Kidney epithelial cell (primary cell): ENCODE measurements at regions not wholly inside any gene's neighbourhood (a gene's known extent, or its start where the extent isn't known, plus 50 kb on each side); places are given as distances from the start of the nearest gene placed in this dataset.

Experiments
- DNase-seq: peaks from one replicate; pipeline ENCODE4 v3.0.0-alpha.2; 2010; ENCODE audit warnings: low read depth
- H3K27me3 ChIP-seq: 2 replicates; pipeline ENCODE4 v1.6.0; 2011; ENCODE audit warnings: low read length; ENCODE audit not compliant: control insufficient read depth, insufficient read depth
- H3K36me3 ChIP-seq: 2 replicates; pipeline ENCODE4 v1.5.1; 2011; ENCODE audit warnings: low read length; ENCODE audit not compliant: control insufficient read depth, insufficient read depth
- H3K4me3 ChIP-seq: 2 replicates; pipeline ENCODE4 v1.5.1; 2011; ENCODE audit warnings: low read depth, mild to moderate bottlenecking, control low read depth, low read length
- CTCF ChIP-seq: IDR thresholded peaks from 2 replicates; pipeline ENCODE4 v1.5.1; 2011; ENCODE audit warnings: mild to moderate bottlenecking, moderate library complexity, low read length, control low read depth, inconsistent platforms; ENCODE audit not compliant: insufficient read depth, poor library complexity, severe bottlenecking

GRCh38 chr10:61184429-61184828 is 240.4 kb upstream of the RHOBTB1 start:
- Histone ChIP-seq H3K4me3 (no peak overlapping the region), H3K36me3 (no peaks in the 10 kb centered on the region), H3K27me3 (no peaks in the 10 kb centered on the region)
- no peak for DNase-seq
- TF ChIP-seq CTCF, result no peak

DNA sequence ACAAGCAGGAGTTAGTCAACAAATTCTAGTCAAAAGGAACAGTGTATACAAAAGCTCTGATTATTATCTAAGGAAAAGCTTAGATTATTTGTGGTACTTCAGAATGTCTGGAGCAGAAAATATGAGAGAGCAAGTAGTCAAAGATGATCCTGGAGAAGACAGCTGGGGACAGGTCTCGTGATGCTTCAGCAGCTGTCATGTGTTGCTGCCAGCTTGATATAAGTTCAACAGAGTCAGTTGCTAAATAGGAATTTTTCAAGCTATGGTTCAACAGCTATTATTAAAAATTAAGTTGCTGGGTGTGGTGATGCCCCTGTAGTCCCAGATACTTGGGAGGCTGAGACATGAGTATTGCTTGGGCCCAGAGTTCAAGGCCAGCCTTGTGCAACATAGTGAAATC is 240.0 kb upstream of the RHOBTB1 start:
- no peak for DNase-seq
- Histone ChIP-seq H3K4me3 (no peak overlapping the region), H3K27me3 (no peaks in the 10 kb centered on the region), H3K36me3 (no peaks in the 10 kb centered on the region)
- TF ChIP-seq CTCF, result no peak

DNA sequence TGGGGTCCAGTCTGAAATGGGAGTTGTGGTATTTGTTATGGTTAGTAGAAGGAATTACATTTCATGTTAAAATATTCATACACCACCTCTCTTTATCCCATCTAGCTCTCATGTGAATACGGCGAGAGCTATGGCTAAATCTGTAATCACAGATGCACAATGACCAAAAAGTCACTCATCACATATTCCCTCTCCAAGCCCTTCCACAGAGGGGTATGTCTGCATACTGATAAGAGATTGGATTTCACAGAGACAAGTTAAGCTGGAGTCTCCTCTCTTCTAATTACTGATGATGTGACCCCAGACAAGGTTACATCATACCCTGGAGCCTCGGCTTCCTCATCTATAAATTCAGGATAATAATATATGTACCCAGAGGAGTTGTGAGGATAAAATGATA is 237.8 kb upstream of the RHOBTB1 start:
- no peak for TF ChIP-seq CTCF
- Histone ChIP-seq H3K27me3 (no peaks in the 10 kb centered on the region), H3K36me3 (no peaks in the 10 kb centered on the region), H3K4me3 (no peak overlapping the region)
- no peak for DNase-seq

DNA sequence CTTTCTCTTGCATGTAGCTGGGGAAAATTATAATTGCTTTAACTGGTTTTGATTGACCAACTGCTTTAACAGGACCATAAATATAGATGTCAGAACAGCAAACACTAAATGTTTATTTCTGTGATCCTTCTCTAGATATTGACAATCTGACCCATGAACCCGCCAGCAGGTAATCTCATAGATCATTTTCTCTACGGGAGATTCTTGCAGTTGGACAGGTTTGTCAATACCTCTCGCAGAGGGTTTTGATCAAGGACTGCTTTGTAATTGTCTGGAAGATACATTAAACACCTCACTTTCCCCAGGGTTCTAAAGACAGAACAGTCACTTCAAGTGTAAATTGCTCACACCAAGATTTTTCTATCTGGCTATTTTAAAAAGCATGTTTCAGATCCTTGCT is 235.8 kb upstream of the RHOBTB1 start:
- no peak for TF ChIP-seq CTCF
- Histone ChIP-seq H3K27me3 (no peaks in the 10 kb centered on the region), H3K4me3 (no peak overlapping the region), H3K36me3 (no peaks in the 10 kb centered on the region)
- no peak for DNase-seq

- no peaks in the 10 kb centered on the region for H3K36me3 ChIP-seq
- H3K4me3 ChIP-seq, result no peak overlapping the region
- TF ChIP-seq CTCF, result no peak
- no peaks in the 10 kb centered on the region for H3K27me3 ChIP-seq
- DNase-seq, result no peak
Measured at GRCh38 chr10:61176424-61176823, 232.4 kb upstream of the RHOBTB1 start.

DNA sequence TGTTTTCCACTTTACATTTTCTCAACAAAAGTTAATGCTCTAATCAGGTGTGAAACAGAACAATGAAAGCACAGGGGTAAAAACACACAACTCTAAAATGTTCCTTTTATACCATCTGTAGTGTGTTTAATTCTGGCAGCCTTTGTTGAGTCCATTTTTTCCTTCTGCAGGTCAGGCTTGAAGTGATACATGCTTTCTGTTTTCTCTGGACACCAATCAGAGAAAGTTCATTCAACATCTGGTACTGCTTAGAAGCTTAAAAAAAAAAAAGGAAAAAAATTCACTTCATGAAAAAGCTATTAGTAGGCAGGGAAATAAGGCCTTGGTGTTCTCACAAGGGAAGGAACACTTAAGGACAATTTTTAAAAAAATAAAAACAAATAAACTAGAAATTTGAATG is 231.3 kb upstream of the RHOBTB1 start:
- no peaks in the 10 kb centered on the region for H3K27me3 ChIP-seq
- no peaks in the 10 kb centered on the region for H3K36me3 ChIP-seq
- H3K4me3 ChIP-seq, result no peak overlapping the region
- TF ChIP-seq CTCF, result no peak
- no peak for DNase-seq
